IMR-90 (cell line): ENCODE measurements at regions not wholly inside any gene's neighbourhood (a gene's known extent, or its start where the extent isn't known, plus 50 kb on each side); places are given as distances from the start of the nearest gene placed in this dataset.

Experiments
- ATAC-seq: fragments of 200-7000 bp; cut with Tn5 transposase; 2 replicates; pipeline ENCODE4 v1.9.1; 2020; ENCODE audit warnings: low read depth, mild to moderate bottlenecking, moderate library complexity
- BruUV-seq: library from RNA; stranded (reverse); fragments of 400-500 nt; replicated peaks from 2 replicates; lab custom pipeline; 2021; lab: Mats Ljungman, UMichigan
- CTCF ChIA-PET: fragments of 300-600 bp; formaldehyde crosslinking; extraction: SDS; loops from one replicate; lab custom pipeline; 2021; ENCODE audit warnings: antibody characterized with exemption; lab: Yijun Ruan, JAX
- POLR2A ChIA-PET: fragments of 300-600 bp; sonication (Branson Sonifier 250); formaldehyde crosslinking; loops from one replicate; lab custom pipeline; 2022; ENCODE audit warnings: antibody characterized with exemption; ENCODE audit not compliant: unreplicated experiment; lab: Charles Lee
- DNase-seq: peaks from one replicate; pipeline ENCODE4 v3.0.0; 2013
- H2AFZ ChIP-seq: replicated peaks from 2 replicates; pipeline ENCODE3; 2013; ENCODE audit warnings: low read length, mild to moderate bottlenecking; ENCODE audit not compliant: poor library complexity
- H2AK5ac ChIP-seq: 2 replicates; pipeline ENCODE4 v1.6.1; 2013; ENCODE audit warnings: low read depth, low read length, inconsistent platforms
- H2AK9ac ChIP-seq: replicated peaks from 2 replicates; pipeline ENCODE3; 2013; ENCODE audit warnings: mild to moderate bottlenecking, low read depth, low read length, moderate library complexity; ENCODE audit not compliant: poor library complexity
- H2BK120ac ChIP-seq: 2 replicates; pipeline ENCODE4 v1.6.1; 2013; ENCODE audit warnings: low read depth, low read length, inconsistent platforms
- H2BK15ac ChIP-seq: 3 replicates; pipeline ENCODE4 v1.6.1; 2013; ENCODE audit warnings: low read depth, low read length, inconsistent platforms
- H2BK20ac ChIP-seq: 2 replicates; pipeline ENCODE4 v1.6.1; 2013; ENCODE audit warnings: low read depth, mild to moderate bottlenecking, inconsistent platforms, low read length, moderate library complexity
- H2BK5ac ChIP-seq: 2 replicates; pipeline ENCODE4 v1.6.1; 2013; ENCODE audit warnings: mild to moderate bottlenecking, low read depth, low read length, inconsistent platforms; ENCODE audit not compliant: poor library complexity, severe bottlenecking
- H3K14ac ChIP-seq: replicated peaks from 2 replicates; pipeline ENCODE4 v1.6.1; 2013; ENCODE audit warnings: low read depth, low read length, inconsistent platforms
- H3K18ac ChIP-seq: 2 replicates; pipeline ENCODE4 v1.6.1; 2013; ENCODE audit warnings: low read depth, low read length, control low read depth
- H3K23ac ChIP-seq: 2 replicates; pipeline ENCODE4 v1.6.1; 2013; ENCODE audit warnings: low read depth, low read length, inconsistent platforms
- H3K27ac ChIP-seq: 2 replicates; pipeline ENCODE4 v1.5.1; 2013; ENCODE audit warnings: mild to moderate bottlenecking, control low read depth, low read length; ENCODE audit not compliant: insufficient read depth
- H3K27me3 ChIP-seq: 2 replicates; pipeline ENCODE4 v1.6.1; 2013; ENCODE audit warnings: low read length; ENCODE audit not compliant: control insufficient read depth, insufficient read depth
- H3K36me3 ChIP-seq: 2 replicates; pipeline ENCODE4 v1.6.1; 2013; ENCODE audit warnings: low read length, mixed read lengths; ENCODE audit not compliant: control insufficient read depth, insufficient read depth
- H3K4ac ChIP-seq: 2 replicates; pipeline ENCODE4 v1.6.1; 2013; ENCODE audit warnings: low read depth, low read length, inconsistent platforms
- H3K4me1 ChIP-seq: 2 replicates; pipeline ENCODE4 v1.6.1; 2013; ENCODE audit warnings: low read length, mixed read lengths; ENCODE audit not compliant: control insufficient read depth, insufficient read depth
- H3K4me2 ChIP-seq: 2 replicates; pipeline ENCODE4 v1.6.1; 2013; ENCODE audit warnings: low read depth, mild to moderate bottlenecking, control low read depth, low read length, moderate library complexity
- H3K4me3 ChIP-seq: 2 replicates; pipeline ENCODE4 v1.5.1; 2013; ENCODE audit warnings: low read depth, mild to moderate bottlenecking, control low read depth, low read length, moderate library complexity; ENCODE audit not compliant: insufficient read depth
- H3K56ac ChIP-seq: 2 replicates; pipeline ENCODE4 v1.6.1; 2013; ENCODE audit warnings: low read length, inconsistent platforms; ENCODE audit not compliant: insufficient read depth; ENCODE audit errors: extremely low read depth
- H3K79me1 ChIP-seq, 2 experiments: 2 replicates each; pipeline ENCODE4 v1.6.1; 2013; ENCODE audit warnings: low read length in 2 of 2, inconsistent platforms in 1 of 2, low read depth in 1 of 2
- H3K9ac ChIP-seq: 2 replicates; pipeline ENCODE4 v1.6.1; 2013; ENCODE audit warnings: low read depth, low read length, control low read depth
- H3K9me1 ChIP-seq: 2 replicates; pipeline ENCODE4 v1.6.1; 2013; ENCODE audit warnings: low read length, inconsistent platforms; ENCODE audit not compliant: insufficient read depth
- H3K9me3 ChIP-seq: 2 replicates; pipeline ENCODE4 v1.6.1; 2013; ENCODE audit warnings: low read length; ENCODE audit not compliant: control insufficient read depth, insufficient read depth
- H4K20me1 ChIP-seq: 2 replicates; pipeline ENCODE4 v1.6.1; 2013; ENCODE audit warnings: low read length, inconsistent platforms; ENCODE audit not compliant: insufficient read depth
- H4K5ac ChIP-seq: 2 replicates; pipeline ENCODE4 v1.6.1; 2013; ENCODE audit warnings: mild to moderate bottlenecking, low read depth, low read length, control low read depth
- H4K8ac ChIP-seq, 2 experiments: 2 replicates each; pipeline ENCODE4 v1.6.1; 2013; ENCODE audit warnings: low read depth in 2 of 2, low read length in 2 of 2, control low read depth in 1 of 2, inconsistent platforms in 1 of 2
- H4K91ac ChIP-seq: 2 replicates; pipeline ENCODE4 v1.6.1; 2013; ENCODE audit warnings: low read depth, low read length, inconsistent platforms; ENCODE audit not compliant: insufficient read depth
- CEBPB ChIP-seq: IDR thresholded peaks from 2 replicates; pipeline ENCODE4 v1.6.1; 2012; ENCODE audit warnings: low read depth, low read length, improper control_type of control experiment
- CHD1 ChIP-seq: IDR thresholded peaks from 2 replicates; pipeline ENCODE4 v1.6.1; 2012; ENCODE audit warnings: low read depth, low read length, improper control_type of control experiment
- FOS ChIP-seq: fragments of 150-350 bp; IDR thresholded peaks from 2 replicates; pipeline ENCODE4 v1.6.1; 2016; ENCODE audit warnings: low read depth, low read length
- MAFK ChIP-seq: IDR thresholded peaks from 2 replicates; pipeline ENCODE4 v1.6.1; 2012; ENCODE audit warnings: low read depth, low read length, improper control_type of control experiment
- MAZ ChIP-seq: IDR thresholded peaks from 2 replicates; pipeline ENCODE4 v1.6.1; 2012; ENCODE audit warnings: low read depth, mild to moderate bottlenecking, low read length, improper control_type of control experiment, moderate library complexity, borderline replicate concordance
- MXI1 ChIP-seq: IDR thresholded peaks from 2 replicates; pipeline ENCODE4 v1.6.1; 2012; ENCODE audit warnings: low read depth, mild to moderate bottlenecking, low read length, moderate library complexity, borderline replicate concordance
- NFE2L2 ChIP-seq: fragments of 150-350 bp; IDR thresholded peaks from 2 replicates; pipeline ENCODE4 v1.6.1; 2016; ENCODE audit warnings: low read depth, mild to moderate bottlenecking, low read length
- RAD21 ChIP-seq: IDR thresholded peaks from 2 replicates; pipeline ENCODE4 v1.6.1; 2012; ENCODE audit warnings: low read length, improper control_type of control experiment
- RCOR1 ChIP-seq: IDR thresholded peaks from 2 replicates; pipeline ENCODE4 v1.6.1; 2012; ENCODE audit warnings: mild to moderate bottlenecking, low read length, improper control_type of control experiment; ENCODE audit not compliant: insufficient replicate concordance
- RFX5 ChIP-seq: IDR thresholded peaks from 2 replicates; pipeline ENCODE4 v1.8.0; 2012; ENCODE audit warnings: low read depth, mild to moderate bottlenecking, low read length, moderate library complexity
- WGBS, 2 experiments: methylation state at CpG; one replicate each; pipeline versions ENCODE4 v1.1.5 to v1.1.7; 2013; ENCODE audit warnings: missing lambda C conversion rate in 2 of 2; ENCODE audit not compliant: insufficient read length in 1 of 2; ENCODE audit errors: extremely low coverage in 2 of 2; 5-methylcytosine and 5-hydroxymethylcytosine counted together
- dilution Hi-C: fragments of 300-500 bp; cut with HindIII; formaldehyde crosslinking; loops from one replicate; pipeline ENCODE4 v1.14.3; 2018; ENCODE audit warnings: low sequenced_read_pairs; ENCODE audit not compliant: unreplicated experiment
- in situ Hi-C: fragments of 300-500 bp; cut with MboI; formaldehyde crosslinking; loops from 3 replicates; pipeline ENCODE4 v1.14.3; 2019; ENCODE audit warnings: low sequenced_read_pairs, inconsistent platforms, mixed read lengths
- intact Hi-C: fragments of 100-400 bp; cut with micrococcal nuclease; formaldehyde crosslinking; loops from 2 replicates; pipeline ENCODE4 v1.10.0; 2022

DNA sequence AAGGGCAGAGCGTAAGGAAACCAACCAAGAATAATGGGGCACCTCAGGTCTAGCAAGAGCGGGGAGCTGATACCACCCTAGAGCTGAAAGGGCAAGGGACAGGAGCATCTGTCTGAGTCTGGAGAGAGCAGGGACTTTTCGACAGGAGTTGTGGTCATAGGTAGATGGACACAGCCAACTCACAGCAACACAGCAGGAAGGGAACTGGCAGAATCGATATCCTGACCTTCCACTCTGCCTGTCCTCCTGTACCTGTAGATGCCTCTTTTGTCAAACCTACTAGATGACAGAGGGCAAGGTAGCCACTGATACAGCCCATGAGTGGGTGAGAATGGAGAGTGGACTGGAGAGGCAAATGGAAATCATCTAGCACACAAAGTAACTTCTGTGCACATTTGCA is 247.2 kb upstream of the EGLN3 start:
- in situ Hi-C loops = no loop called here
- TF ChIP-seq NFE2L2 = no peak
- no peak for TF ChIP-seq MAZ
- no peak for TF ChIP-seq RAD21
- TF ChIP-seq MXI1 = no peak
- no peak for TF ChIP-seq RFX5
- TF ChIP-seq MAFK = no peak
- no peak for TF ChIP-seq CEBPB
- no peak for TF ChIP-seq FOS
- no peak for TF ChIP-seq CHD1
- no peak for TF ChIP-seq RCOR1
- no peak overlapping the region for H2BK15ac ChIP-seq
- H2AK9ac ChIP-seq = no peak overlapping the region
- no peaks in the 10 kb centered on the region for H3K4me1 ChIP-seq
- no peak overlapping the region for H3K4me2 ChIP-seq
- H3K4ac ChIP-seq = no peak overlapping the region
- no peak overlapping the region for H4K8ac ChIP-seq
- no TSS peak for BruUV-seq
- no peaks in the 10 kb centered on the region for H3K9me3 ChIP-seq
- H3K9ac ChIP-seq = no peak overlapping the region
- no peaks in the 10 kb centered on the region for H3K27me3 ChIP-seq
- H4K5ac ChIP-seq = no peak overlapping the region
- H2AFZ ChIP-seq = no peak overlapping the region
- no peak overlapping the region for H3K18ac ChIP-seq
- no peak overlapping the region for H3K27ac ChIP-seq
- no peaks in the 10 kb centered on the region for H4K20me1 ChIP-seq
- intact Hi-C loops = no loop called here
- no peak overlapping the region for H3K23ac ChIP-seq
- no peak overlapping the region for H4K91ac ChIP-seq
- H2BK5ac ChIP-seq = no peak overlapping the region
- no peaks in the 10 kb centered on the region for H3K9me1 ChIP-seq
- no peaks in the 10 kb centered on the region for H3K79me1 ChIP-seq
- ChIA-PET POLR2A (no interaction called here), CTCF (interaction anchor here (1.3 kb wide), 1 partner anchor 30 kb away, joined by 3 read pairs; no protein-coding TSS in a partner anchor)
- H3K14ac ChIP-seq = no peak overlapping the region
- dilution Hi-C loops = no loop called here
- no peak for DNase-seq
- no peak for ATAC-seq
- H2BK120ac ChIP-seq = no peak overlapping the region
- H3K4me3 ChIP-seq = no peak overlapping the region
- no peak overlapping the region for H3K56ac ChIP-seq
- H2BK20ac ChIP-seq = no peak overlapping the region
- H2AK5ac ChIP-seq = no peak overlapping the region
- WGBS, 2 experiments = no CpG with 5 or more reads among the region's 4 CpGs
- H3K36me3 ChIP-seq = no peaks in the 10 kb centered on the region
